Stimulated activated CD8-positive, alpha-beta memory T cell treated with anti-CD3 and anti-CD28 coated beads, Interleukin-7, amount 100 ng/mL, for 4 hours (primary cell): ENCODE measurements at regions not wholly inside any gene's neighbourhood (a gene's known extent, or its start where the extent isn't known, plus 50 kb on each side); places are given as distances from the start of the nearest gene placed in this dataset.

Source experiments
- DNase-seq, 2 donors: peaks; one replicate each; pipeline ENCODE4 v3.0.0-alpha.2; 2020; ENCODE audit warnings: low read depth in 2 of 2

- no peak for DNase-seq
These were observed 50.5 kb upstream of the PRDM1 start for GRCh38 chr6:106035655-106036054.

- no peak for DNase-seq
These were observed 52.3 kb upstream of the PRDM1 start for GRCh38 chr6:106033806-106034205.

- DNase-seq = no peak
These were observed 58.4 kb upstream of the PRDM1 start for GRCh38 chr6:106027758-106028157.

GRCh38 chr6:106026748-106027715 is 59.1 kb upstream of the PRDM1 start:
- no peak for DNase-seq

- no peak for DNase-seq
These were observed 60.5 kb upstream of the PRDM1 start for GRCh38 chr6:106025655-106026054.

GRCh38 chr6:106022801-106023200 is 63.3 kb upstream of the PRDM1 start:
- DNase-seq = no peak

GRCh38 chr6:106017454-106017853 is 68.7 kb upstream of the PRDM1 start:
- DNase-seq = no peak

- no peak for DNase-seq
These were observed 71.2 kb upstream of the PRDM1 start for GRCh38 chr6:106014955-106015354.

- no peak for DNase-seq
These were observed 74.7 kb upstream of the PRDM1 start for GRCh38 chr6:106011476-106011875.

- DNase-seq = no peak
These were observed 80.2 kb upstream of the PRDM1 start for GRCh38 chr6:106005954-106006353.

- DNase-seq = no peak
These were observed 81.1 kb upstream of the PRDM1 start for GRCh38 chr6:106005013-106005412.

GRCh38 chr6:106003268-106003987 is 82.7 kb upstream of the PRDM1 start:
- DNase-seq = no peak

GRCh38 chr6:106002005-106002404 is 84.1 kb upstream of the PRDM1 start:
- DNase-seq = no peak

GRCh38 chr6:106000935-106001334 is 85.2 kb upstream of the PRDM1 start:
- DNase-seq = no peak

GRCh38 chr6:105997482-105997881 is 88.7 kb upstream of the PRDM1 start:
- no peak for DNase-seq

GRCh38 chr6:105995391-105995865 is 90.7 kb upstream of the PRDM1 start:
- DNase-seq = no peak

- peak in 1 of 2 donors; percentile 34 for DNase-seq
These were observed 91.3 kb upstream of the PRDM1 start for GRCh38 chr6:105994591-105995390.

GRCh38 chr6:105994118-105994590 is 92.0 kb upstream of the PRDM1 start:
- DNase-seq = peak in 1 of 2 donors; percentile 25

GRCh38 chr6:105993341-105994117 is 92.6 kb upstream of the PRDM1 start:
- no peak for DNase-seq

GRCh38 chr6:105992315-105992961 is 93.7 kb upstream of the PRDM1 start:
- peak; percentile 74 to 87 for DNase-seq
